HL-60 (cell line): ENCODE measurements at regions not wholly inside any gene's neighbourhood (a gene's known extent, or its start where the extent isn't known, plus 50 kb on each side); places are given as distances from the start of the nearest gene placed in this dataset.
A peak's percentile ranks its signal among the peaks of the same experiment; 100 is the strongest.

Source experiments
- DNase-seq, 2 experiments: peaks; one replicate each; pipeline ENCODE4 v3.0.0-alpha.2; 2010 to 2020; ENCODE audit warnings: low read depth in 1 of 2, low spot score in 1 of 2
- H3K27ac ChIP-seq: fragments of 250-450 bp; sonication (Bioruptor Pico); replicated peaks from 2 replicates; pipeline ENCODE4 v1.5.1; 2020; ENCODE audit warnings: mild to moderate bottlenecking, moderate library complexity
- H3K27me3 ChIP-seq: fragments of 250-450 bp; sonication (Bioruptor Pico); 2 replicates; pipeline ENCODE4 v1.5.1; 2021; ENCODE audit warnings: mild to moderate bottlenecking, moderate library complexity; ENCODE audit not compliant: insufficient read depth, poor library complexity, severe bottlenecking
- H3K4me3 ChIP-seq: replicated peaks from 2 replicates; pipeline ENCODE4 v1.5.1; 2011; ENCODE audit warnings: mild to moderate bottlenecking, control low read depth, low read length; ENCODE audit not compliant: insufficient read depth
- CTCF ChIP-seq: IDR thresholded peaks from one replicate; pipeline ENCODE4 v1.5.1; 2011; ENCODE audit warnings: low read length, control low read depth, inconsistent platforms; ENCODE audit not compliant: insufficient read depth
- GABPA ChIP-seq: IDR thresholded peaks from 2 replicates; pipeline ENCODE4 v1.6.1; 2012; ENCODE audit warnings: low read depth
- POLR2AphosphoS5 ChIP-seq: IDR thresholded peaks from 2 replicates; pipeline ENCODE4 v1.6.1; 2012; ENCODE audit warnings: low read depth
- REST ChIP-seq: IDR thresholded peaks from 2 replicates; pipeline ENCODE4 v1.6.1; 2012; ENCODE audit warnings: low read depth; ENCODE audit not compliant: insufficient replicate concordance
- SPI1 ChIP-seq: IDR thresholded peaks from 2 replicates; pipeline ENCODE4 v1.6.1; 2012; ENCODE audit warnings: low read depth, mild to moderate bottlenecking, borderline replicate concordance

GRCh38 chr10:83990126-83990525, 149.2 kb upstream of the GHITM start:
- TF ChIP-seq REST (no peak), GABPA (no peak), CTCF (no peak), POLR2AphosphoS5 (no peak), SPI1 (peak; percentile 94)
- no peaks in the 10 kb centered on the region for H3K27me3 ChIP-seq
- 0 out of 2 replicates have a peak overlapping the region, but pooled peaks have one; percentile 15 for H3K27ac ChIP-seq
- no peak overlapping the region for H3K4me3 ChIP-seq
- peak; percentile 18 to 72 for DNase-seq

- H3K27ac ChIP-seq, result no peak overlapping the region
- H3K27me3 ChIP-seq, result no peaks in the 10 kb centered on the region
- peak; percentile 12 to 60 for DNase-seq
- no peak overlapping the region for H3K4me3 ChIP-seq
- TF ChIP-seq REST (no peak), SPI1 (peak; percentile 61; the same call in 1 of the 2 replicates), CTCF (peak; percentile 47), POLR2AphosphoS5 (0 out of 2 replicates have a peak, but pooled peaks have one; percentile 37)
These were observed 147.1 kb upstream of the GHITM start for GRCh38 chr10:83991986-83992753.

GRCh38 chr10:83994325-83994724, 145.0 kb upstream of the GHITM start:
- no peak overlapping the region for H3K27ac ChIP-seq
- H3K4me3 ChIP-seq, result no peak overlapping the region
- H3K27me3 ChIP-seq, result no peaks in the 10 kb centered on the region
- no peak for DNase-seq
- no peak for TF ChIP-seq REST
- TF ChIP-seq POLR2AphosphoS5, result no peak
- TF ChIP-seq SPI1, result no peak
- no peak for TF ChIP-seq CTCF
- no peak for TF ChIP-seq GABPA
